ENCODE measurements at regions not wholly inside any gene's neighbourhood (a gene's known extent, or its start where the extent isn't known, plus 50 kb on each side); places are given as distances from the start of the nearest gene placed in this dataset.

GRCh38 chr17:55668312-55668920, 54.2 kb downstream of the TMEM100 start:
- H3K27me3 ChIP-seq: no peaks in the 10 kb centered on the region
- H3K36me3 ChIP-seq: no peaks in the 10 kb centered on the region
- peaks cover 0 to 27% (median 4%) of the 10 kb centered on the region in 4 donors for H3K4me1 ChIP-seq
- TF ChIP-seq, protein P1, sequence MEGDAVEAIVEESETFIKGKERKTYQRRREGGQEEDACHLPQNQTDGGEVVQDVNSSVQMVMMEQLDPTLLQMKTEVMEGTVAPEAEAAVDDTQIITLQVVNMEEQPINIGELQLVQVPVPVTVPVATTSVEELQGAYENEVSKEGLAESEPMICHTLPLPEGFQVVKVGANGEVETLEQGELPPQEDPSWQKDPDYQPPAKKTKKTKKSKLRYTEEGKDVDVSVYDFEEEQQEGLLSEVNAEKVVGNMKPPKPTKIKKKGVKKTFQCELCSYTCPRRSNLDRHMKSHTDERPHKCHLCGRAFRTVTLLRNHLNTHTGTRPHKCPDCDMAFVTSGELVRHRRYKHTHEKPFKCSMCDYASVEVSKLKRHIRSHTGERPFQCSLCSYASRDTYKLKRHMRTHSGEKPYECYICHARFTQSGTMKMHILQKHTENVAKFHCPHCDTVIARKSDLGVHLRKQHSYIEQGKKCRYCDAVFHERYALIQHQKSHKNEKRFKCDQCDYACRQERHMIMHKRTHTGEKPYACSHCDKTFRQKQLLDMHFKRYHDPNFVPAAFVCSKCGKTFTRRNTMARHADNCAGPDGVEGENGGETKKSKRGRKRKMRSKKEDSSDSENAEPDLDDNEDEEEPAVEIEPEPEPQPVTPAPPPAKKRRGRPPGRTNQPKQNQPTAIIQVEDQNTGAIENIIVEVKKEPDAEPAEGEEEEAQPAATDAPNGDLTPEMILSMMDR (IDR thresholded peaks at IDR 0.05): no peak
- TF ChIP-seq EP300 (IDR thresholded peaks at IDR 0.05): no peak
- no peak for TF ChIP-seq POLR2A (IDR thresholded peaks at IDR 0.05)
- no peaks in the 10 kb centered on the region for H3K9me3 ChIP-seq
- H3K4me3 ChIP-seq: peak overlapping the region in 1 of 4 donors; percentile 3
- DNase-seq (ENCODE audit: low spot score in 2 of 2): no peak
- H3K27ac ChIP-seq: peak overlapping the region in 3 of 4 donors; percentile 38 to 79 (median 77)
- 18 to 28% methylated on average over 3 of the region's 3 CpGs for WGBS, 2 donors

DNA sequence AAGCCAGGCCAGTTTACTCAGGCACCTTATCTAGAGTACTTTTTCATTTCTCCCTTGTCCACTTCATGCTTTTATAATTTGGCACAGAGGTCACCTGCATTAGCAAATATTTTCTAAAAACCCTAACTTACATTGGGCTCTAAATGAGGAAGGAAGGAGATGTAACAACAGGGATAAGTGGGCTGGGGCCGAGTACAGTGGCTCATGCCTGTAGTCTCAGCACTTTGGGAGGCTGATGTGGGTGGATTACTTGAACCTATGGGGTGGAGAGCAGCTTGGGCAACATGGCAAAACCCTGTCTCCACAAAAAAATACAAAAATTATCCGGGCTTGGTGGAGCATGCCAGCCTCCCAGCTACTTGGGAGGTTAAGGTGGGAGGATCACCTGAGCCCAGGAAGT, 55.9 kb downstream of the TMEM100 start:
- DNase-seq (ENCODE audit: low spot score in 2 of 2): no peak
- Histone ChIP-seq H3K27ac (no peak overlapping the region), H3K27me3 (no peaks in the 10 kb centered on the region), H3K36me3 (no peaks in the 10 kb centered on the region), H3K4me1 (peaks cover 0 to 22% (median 4%) of the 10 kb centered on the region in 4 donors), H3K9me3 (no peaks in the 10 kb centered on the region), H3K4me3 (no peak overlapping the region)
- TF ChIP-seq EP300 (IDR thresholded peaks at IDR 0.05) (no peak), POLR2A (IDR thresholded peaks at IDR 0.05) (no peak)
- TF ChIP-seq, protein P1 (IDR thresholded peaks at IDR 0.05): no peak
- WGBS, 2 donors: 81 to 87% methylated on average over 2 of the region's 2 CpGs

GRCh38 chr17:55664287-55664686, 58.4 kb downstream of the TMEM100 start:
- no peak for TF ChIP-seq EP300 (IDR thresholded peaks at IDR 0.05)
- TF ChIP-seq POLR2A (IDR thresholded peaks at IDR 0.05): no peak
- TF ChIP-seq, protein P1 (IDR thresholded peaks at IDR 0.05): no peak
- Histone ChIP-seq H3K27me3 (no peaks in the 10 kb centered on the region), H3K4me1 (peaks cover 0 to 40% (median 10%) of the 10 kb centered on the region in 4 donors), H3K36me3 (no peaks in the 10 kb centered on the region), H3K4me3 (no peak overlapping the region), H3K27ac (no peak overlapping the region), H3K9me3 (no peaks in the 10 kb centered on the region)
- DNase-seq (ENCODE audit: low spot score in 2 of 2): no peak
- 75 to 78% methylated on average over 3 of the region's 3 CpGs for WGBS, 2 donors

DNA sequence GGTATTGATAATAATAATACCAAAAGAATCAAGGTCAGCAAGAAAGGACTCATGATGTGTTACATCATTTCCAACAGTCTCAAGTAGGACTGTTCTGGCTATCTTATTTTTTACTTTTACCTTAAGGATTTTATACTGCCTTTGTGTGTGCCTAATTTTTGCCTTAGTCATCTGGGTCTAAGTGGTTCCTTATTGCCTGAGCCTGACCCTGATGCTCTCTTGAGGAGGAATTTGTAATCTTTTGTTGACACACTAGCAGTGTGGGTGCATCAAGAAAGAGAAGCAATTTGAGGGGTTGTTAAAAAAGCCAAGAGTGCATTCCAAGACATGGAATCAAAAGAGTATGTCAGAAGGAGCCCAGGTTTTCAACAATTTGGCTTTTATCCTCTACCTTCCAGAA, 59.3 kb downstream of the TMEM100 start:
- no peak overlapping the region for H3K27ac ChIP-seq
- no peak overlapping the region for H3K4me3 ChIP-seq
- no peaks in the 10 kb centered on the region for H3K9me3 ChIP-seq
- TF ChIP-seq POLR2A (IDR thresholded peaks at IDR 0.05): no peak
- TF ChIP-seq EP300 (IDR thresholded peaks at IDR 0.05): no peak
- TF ChIP-seq, protein P1 (IDR thresholded peaks at IDR 0.05): no peak
- H3K4me1 ChIP-seq: peaks cover 0 to 32% (median 10%) of the 10 kb centered on the region in 4 donors
- no peak for DNase-seq (ENCODE audit: low spot score in 2 of 2)
- no peaks in the 10 kb centered on the region for H3K27me3 ChIP-seq
- H3K36me3 ChIP-seq: no peaks in the 10 kb centered on the region

DNA sequence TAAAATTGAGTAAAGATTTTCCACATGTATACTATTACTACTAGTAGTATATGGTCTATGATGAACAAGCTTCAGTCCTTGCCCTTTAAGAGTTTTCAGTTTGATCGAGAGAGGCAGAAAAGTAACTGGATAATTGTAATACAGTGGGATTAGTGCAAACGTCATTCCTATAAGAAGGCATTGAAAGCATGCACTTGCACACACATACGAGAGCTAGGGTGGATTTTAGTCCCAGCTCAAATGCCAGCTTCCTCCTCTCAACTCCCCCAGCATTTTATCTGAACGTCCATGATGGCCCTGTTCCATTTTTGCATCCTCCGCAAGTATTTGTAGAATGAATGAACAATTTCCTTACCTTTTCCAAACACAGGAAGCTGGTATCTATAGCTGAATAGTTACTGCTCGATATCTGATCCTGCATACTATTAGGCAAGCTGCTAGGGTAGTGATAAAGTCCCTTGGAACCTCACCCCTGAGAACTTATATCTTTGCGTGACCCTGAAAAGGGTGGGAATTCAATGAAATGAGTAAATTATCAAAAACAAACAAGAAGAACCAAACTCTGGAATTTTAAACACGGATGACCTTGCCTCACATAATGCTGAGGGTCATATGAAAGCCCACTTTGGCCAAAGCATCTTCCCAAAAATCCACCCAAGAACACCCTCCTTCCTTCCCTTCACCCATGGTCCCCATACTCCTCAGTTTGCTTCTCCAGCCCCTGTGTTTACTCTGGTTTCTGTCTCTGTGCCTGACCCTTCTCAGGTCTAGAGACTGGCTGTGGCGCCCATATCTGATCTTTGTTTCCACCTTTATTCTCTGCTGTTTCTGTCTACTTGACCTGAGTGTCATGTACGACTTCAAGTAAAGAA, 60.5 kb downstream of the TMEM100 start:
- H3K27ac ChIP-seq: no peak overlapping the region
- H3K27me3 ChIP-seq: no peaks in the 10 kb centered on the region
- peaks cover 0 to 22% (median 6%) of the 10 kb centered on the region in 4 donors for H3K4me1 ChIP-seq
- no peaks in the 10 kb centered on the region for H3K36me3 ChIP-seq
- no peaks in the 10 kb centered on the region for H3K9me3 ChIP-seq
- TF ChIP-seq, protein P1 (IDR thresholded peaks at IDR 0.05): no peak
- TF ChIP-seq POLR2A (IDR thresholded peaks at IDR 0.05) (no peak), EP300 (IDR thresholded peaks at IDR 0.05) (no peak)
- H3K4me3 ChIP-seq: no peak overlapping the region
- no peak for DNase-seq (ENCODE audit: low spot score in 2 of 2)
- 68 to 72% methylated on average over 10 of the region's 10 CpGs for WGBS, 2 donors
